Hindlimb muscle (tissue), 1 donor: ENCODE measurements at regions not wholly inside any gene's neighbourhood (a gene's known extent, or its start where the extent isn't known, plus 50 kb on each side); places are given as distances from the start of the nearest gene placed in this dataset.

Source experiments
- DNase-seq: peaks from one replicate; pipeline ENCODE4 v3.0.0-alpha.2; 2013

DNA sequence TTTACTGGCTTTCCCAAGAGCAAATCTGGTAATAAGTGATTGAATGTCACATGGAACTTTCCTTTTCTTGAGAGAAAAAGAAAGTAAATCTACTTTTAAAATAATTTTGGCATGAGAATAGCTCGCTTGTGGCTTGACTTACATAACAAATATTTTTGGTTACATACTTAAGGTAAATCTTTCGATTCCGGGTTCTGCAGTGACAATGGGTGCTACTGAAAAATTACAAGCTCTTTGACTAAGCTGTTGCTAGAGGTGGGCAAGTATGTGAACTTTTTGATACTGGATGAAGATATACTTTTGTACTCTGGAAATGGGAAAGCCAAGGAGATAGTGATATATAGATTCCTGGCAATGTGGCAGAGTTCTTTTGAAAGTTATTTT is 51.9 kb upstream of the OTOL1 start:
- no peak for DNase-seq

DNA sequence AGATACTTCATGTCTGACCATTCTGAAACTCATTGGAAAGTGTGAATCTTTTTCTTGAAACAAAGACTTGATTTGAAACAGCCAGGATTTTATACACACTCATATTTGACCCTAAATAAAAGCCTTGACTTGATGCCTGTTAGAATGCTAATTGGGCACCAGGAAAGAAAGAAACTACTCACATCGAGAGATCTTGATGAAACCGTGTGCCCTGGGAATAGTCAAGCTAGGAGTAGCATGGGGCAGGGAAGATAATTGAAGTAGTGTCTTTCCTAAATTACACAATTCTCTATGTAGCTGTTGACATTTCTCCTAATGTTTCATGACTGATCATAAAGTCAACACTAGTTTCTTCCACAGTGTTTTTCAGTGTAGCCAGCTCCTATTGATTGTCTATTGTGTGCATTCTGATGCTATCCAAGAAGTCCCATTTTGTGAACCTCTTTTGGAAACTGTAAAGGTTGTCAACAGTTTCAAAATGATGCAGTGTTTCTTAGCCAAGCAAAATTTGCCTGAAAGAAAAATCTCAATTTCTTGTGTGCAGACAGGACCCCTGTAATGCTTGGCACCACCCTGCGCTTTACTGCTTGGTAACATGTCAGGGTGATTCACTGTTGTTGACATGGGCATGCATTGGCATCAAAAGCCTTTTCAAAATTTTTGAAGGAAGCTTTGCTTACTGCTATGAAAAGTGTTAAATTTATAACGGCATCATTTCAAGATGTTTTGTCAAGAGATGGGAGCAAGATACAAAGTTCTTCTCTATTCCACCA is 52.5 kb upstream of the OTOL1 start:
- DNase-seq, result no peak

DNA sequence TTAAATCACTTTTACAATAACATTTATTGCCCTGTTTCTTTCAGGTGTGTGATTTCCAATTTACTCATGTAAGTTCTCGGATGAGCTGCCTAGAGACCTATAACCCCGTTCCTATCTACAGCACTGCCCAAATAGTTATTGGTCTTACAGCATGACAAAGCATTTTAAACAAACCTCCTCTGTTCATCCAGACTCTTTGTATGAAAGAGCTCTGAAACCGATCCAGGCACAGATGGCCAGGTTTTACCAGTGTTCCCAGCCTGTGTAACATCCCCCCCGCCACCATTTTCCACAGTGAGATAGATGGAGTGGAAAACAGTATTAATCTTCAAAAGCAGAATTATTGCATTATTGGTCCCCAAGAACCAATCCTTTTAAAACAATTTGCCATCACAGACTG is 59.0 kb upstream of the SPTSSB start:
- no peak for DNase-seq

GRCh38 chr3:161427347-161427746 is 56.0 kb upstream of the SPTSSB start:
- peak; percentile 8 for DNase-seq

DNA sequence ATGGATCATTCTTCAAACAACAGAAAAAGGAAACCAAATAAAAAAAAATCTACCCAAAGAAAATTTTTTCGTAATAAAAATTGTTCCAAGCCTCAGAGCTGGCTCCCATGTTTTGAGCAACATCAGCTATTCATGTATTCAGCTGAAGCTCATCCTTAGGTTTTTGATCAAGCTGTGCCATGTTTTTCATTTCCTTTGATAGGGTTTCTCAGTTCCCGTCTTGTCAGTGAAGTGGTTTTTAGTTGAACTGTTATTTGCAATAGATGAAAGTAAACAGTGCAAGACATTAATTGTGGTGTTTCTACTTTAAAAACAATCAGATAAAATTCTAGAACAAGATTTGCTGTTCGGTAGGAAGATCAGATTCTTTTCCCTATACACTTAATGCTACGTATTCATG is 55.4 kb upstream of the SPTSSB start:
- DNase-seq, result no peak

- peak; percentile 48 for DNase-seq
Observed at GRCh38 chr3:161423911-161424522, 52.7 kb upstream of the SPTSSB start.

GRCh38 chr3:161422171-161422700 is 50.9 kb upstream of the SPTSSB start:
- no peak for DNase-seq
